Renal pelvis (tissue), 1 donor: ENCODE measurements at regions not wholly inside any gene's neighbourhood (a gene's known extent, or its start where the extent isn't known, plus 50 kb on each side); places are given as distances from the start of the nearest gene placed in this dataset.
"Not testable (repeated sequence)": the region's sequence is repeated elsewhere in the genome, so short reads cannot be mapped to it uniquely, and the experiment has no call there.

ENCODE experiments used
- DNase-seq: peaks from one replicate; pipeline ENCODE4 v3.0.0-alpha.2; 2013

DNA sequence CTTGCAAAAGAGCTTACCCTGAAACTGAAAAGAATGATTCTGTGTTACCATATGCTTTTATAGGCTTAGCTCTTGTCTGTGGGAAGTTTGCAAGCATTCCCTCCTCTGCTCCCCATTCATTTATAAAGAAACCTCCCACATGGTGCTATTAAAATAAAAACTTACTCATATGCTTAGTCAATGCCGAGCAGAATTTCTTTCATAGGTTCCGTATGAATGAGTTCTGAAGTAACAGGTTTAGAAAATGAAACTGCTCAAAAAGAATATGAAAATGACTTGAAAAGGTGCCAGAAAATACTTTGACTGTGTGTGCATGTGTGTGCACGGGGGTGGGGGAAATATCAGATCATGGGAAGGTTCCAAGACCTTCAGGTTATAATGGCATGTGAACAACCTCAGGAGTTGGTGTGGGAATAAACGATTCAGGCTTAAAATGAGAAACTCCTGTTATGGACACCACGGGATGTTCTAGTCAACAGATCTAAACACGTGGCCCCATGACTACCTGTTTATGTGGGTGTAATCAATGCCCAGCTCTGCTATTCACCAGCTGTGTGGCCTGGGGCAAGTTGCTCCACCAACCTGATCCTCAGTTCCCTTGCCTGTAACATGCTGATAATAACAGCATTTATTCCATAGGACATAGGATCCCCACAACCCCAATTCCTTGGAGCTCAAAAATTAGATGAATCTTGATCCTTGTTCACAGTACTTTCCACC lies 293.7 kb upstream of the PLGLB1 start:
- DNase-seq = not testable (repeated sequence)

DNA sequence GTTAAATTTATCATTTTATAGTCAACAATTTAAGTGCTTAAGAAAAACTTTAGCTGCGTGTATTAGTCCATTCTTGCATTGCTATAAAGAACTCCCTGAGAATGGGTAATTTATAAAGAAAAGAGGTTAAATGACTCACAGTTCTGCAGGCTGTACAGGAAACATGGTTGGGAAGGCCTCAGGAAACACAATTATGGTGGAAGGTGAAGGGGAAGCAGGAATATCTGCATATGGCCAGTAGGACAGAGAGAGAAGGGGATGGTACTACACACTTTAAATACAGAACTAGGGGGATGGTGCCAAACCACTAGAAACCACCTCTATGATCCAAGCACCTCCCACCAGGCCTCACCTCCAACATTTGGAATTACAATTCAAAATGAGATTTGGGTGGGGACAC lies 295.5 kb upstream of the PLGLB1 start:
- not testable (repeated sequence) for DNase-seq

DNA sequence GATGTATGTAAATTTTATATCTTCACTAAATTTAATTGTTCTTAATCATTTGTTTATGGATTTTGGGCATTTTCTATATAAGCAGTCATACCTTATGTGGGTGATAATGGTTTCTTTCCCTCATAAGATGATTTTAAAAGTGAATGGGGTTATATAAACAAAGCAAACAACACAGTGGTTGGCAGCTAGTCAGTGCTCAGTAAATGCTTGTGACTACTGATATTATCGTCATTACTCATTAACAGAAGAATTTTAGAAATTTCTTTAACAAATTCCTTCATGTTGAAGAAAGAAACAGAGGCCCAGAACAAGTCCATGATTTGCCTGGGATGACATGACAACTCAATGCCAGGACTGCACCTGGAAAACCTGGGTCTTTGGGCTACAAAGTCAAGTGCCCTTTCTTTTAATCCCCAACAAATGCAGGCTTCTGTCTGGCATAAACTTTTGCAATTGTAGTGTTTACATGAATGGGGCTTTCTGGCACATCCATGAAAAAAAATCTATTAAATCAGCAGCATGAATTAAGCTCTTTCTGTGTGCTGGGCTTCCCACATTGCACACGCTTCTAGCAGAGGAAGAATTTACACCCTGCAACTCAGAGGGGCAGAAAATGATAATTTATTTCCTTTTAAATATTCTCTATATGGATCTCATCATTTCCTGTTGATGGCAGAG lies 297.3 kb upstream of the PLGLB1 start:
- DNase-seq = not testable (repeated sequence)

DNA sequence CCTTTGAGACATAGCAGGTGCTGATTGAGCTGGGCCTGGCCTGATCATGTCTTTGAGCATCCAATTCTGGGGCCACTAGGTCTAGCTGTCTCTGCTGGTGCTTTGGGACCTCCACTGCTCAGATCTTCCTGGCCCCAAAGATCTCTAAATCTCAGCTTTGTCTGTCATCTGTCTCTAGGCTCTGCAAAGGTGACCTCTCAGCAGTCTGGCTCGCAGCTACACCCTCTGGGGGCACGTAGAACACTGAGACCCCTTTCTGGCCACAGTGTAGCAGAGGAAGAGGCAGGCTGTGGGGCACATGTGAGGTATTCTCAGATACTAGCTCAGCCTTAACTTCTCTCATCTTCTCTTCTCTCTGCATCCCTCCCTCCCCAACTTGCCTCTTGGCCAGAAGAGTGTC lies 298.1 kb upstream of the PLGLB1 start:
- DNase-seq = not testable (repeated sequence)

DNA sequence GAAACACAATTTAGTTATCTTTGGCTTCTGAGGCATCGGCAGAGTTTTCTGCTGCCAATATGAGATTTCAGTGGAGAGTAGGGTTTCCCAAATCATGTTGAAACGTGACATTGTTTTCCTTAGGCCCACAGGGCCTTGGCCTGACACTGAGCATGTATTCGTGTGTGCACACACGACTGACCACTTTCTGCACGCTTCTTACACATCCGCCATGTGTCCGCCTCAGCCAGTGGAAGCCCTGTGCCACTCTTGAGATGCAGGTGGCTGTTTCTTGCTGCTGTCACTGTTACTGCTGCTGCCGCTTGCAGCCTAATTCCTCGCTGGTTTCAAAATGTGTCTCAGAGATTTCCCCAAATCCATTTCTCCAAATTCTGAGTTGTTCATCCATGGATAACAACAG lies 299.6 kb upstream of the PLGLB1 start:
- not testable (repeated sequence) for DNase-seq

DNA sequence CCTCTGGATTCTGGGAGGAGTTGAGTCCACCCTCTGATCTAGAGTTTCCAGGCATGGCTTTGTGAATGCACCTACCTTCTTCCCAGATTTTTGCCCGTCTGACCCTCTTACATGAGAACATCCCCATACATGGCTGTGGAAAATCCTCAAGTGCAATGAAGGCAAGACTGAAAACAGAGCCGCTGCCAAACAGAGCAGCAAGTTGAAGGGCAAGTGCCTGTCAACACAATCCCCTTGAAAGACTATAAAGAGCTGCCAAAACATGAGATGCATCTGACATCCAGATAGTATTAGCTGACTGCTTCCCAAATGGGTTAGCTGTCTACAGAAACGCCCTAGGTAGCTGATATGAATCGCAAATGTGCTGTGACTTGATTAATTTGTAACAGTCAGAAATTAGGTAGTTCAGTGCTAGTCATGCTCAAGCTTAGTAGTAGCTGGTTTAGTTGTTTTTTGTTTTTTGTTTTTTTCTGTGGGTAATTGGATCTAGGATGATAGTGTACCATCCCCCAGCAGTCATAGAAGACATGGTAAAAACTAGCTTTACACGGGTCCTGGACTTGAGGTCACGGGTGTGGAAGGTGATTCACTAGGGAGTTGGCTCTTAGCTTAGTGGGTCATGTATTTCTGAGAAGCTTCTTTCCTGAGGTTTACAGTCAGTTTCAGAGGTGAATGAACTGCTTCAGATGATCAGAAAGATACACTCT lies 302.8 kb upstream of the PLGLB1 start:
- DNase-seq = not testable (repeated sequence)

DNA sequence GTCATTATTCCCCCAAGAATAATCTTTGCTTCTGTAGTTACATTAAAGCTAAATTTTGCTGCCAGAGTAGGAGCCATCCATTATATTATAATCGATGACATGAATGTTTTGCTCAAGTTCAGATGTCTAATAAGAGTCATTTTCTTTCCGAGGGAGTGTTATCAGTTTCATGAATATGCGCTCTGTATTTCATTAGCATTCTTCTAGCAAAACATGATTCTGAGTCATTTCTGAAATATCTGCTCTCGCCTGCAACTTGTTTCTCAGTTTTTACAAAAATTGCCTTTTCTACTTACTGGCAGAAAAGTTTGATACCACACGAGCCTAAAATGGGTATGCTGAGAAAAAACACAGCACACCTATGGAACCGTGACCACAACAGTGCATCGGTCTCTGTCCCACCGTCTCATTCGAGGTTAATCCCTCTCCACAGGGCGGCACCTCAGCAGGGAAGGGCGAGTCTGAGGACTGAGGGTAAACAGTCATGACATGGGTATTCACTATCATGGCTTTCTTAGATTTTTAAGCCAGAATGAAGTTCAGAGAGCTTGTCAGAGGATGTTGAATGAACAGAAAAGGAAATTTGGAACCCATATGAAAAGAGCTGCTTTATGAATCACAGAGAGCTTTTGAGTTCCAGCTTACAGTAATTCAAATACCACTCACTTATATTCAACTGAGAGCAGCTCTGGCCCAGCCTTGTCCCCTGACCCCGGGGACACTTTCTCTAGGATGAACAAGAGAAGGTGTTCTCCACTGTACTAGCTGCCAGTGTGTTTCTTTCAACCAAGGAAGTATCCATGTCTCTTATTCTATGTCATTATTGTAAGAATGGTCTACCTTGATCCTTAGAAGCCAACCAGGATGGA lies 303.6 kb upstream of the PLGLB1 start:
- DNase-seq = not testable (repeated sequence)

DNA sequence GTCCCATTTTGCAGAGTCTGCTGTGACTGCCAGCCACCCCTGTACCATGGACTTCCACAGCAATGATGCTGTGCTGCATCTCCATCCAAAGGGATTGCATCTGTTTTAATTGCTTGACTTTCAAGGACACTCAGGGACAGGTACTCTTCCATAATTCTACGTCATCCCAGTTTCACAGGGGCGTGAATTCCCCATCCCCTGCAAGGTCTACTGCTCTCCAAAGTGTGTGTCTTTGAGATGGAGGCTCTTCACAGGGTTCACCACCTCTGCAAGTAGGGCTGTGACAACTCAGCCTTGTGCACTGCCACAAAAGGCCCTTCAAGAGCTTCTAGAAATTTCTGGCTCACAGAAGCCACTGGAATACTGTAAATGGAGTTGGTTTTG lies 304.3 kb upstream of the PLGLB1 start:
- not testable (repeated sequence) for DNase-seq

DNA sequence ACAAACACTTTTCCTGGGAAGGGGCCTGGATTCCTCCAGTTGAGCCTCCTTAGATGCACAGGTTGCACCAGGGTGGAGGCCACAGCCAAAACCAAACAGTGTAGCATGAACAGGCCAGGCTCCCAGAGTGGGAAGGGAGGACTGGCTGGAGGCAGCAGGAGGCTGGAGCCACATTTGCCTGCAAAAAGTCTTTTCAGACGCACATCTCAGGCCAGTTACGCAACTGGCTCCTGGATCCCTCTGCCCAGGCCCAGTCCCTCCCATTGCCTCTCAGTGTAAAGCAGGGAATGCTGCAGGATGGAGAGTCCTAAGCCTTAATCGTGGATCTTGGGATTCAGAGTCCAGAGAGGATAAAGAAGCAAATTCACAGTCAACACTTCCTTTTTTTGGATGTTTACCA lies 305.1 kb upstream of the PLGLB1 start:
- not testable (repeated sequence) for DNase-seq

DNA sequence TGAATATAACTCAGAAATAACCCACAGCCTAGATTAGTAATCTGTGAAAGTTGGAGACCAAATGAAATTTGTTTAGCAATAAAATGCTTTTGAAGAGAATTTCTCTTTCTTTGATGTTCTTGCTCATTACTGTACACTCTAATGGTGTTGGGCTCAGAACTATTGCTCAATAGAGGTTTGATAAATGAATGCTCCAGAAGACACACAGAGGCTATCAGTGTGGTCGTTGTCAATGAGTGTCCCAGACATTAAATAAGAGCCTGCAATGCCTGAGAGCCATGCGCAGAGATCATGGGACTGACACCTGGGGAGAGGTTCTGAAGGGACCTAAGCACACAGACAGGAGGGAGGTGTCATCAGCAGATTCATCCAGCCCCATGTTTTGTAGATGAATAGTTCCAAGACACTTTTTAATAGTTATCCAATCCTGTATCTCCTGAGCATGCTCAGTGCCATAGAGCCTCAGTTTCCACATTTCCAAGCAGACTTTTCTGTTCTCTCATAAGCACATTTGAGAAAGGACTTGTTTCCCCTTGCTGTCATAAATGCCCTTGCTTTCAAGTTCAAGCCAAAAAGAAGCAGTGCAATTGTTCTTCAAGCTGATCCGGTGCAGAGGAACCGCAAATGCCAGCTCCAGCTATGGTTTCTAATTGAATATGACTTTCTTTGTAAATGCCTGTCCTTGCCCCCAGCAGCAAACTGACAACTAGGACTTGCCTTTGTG lies 306.2 kb upstream of the PLGLB1 start:
- not testable (repeated sequence) for DNase-seq

DNA sequence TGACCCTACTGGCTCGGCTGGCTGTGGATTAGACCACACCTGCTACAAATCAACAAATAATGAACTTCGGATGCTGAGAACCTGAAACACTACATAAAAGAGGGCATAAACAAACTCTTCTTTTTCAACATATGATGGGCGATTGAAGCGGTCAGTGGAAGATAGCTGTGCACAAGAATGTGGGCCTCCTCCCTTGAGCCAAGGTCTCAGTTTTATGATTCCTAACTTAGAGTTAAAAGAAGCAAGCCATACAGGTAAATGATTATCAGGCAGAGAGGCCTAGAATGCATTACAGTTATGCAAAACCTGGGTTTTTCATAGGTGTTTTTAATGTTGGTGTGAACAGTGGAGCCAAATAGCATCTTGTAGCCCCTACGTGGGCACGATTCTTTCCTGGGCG lies 307.9 kb upstream of the PLGLB1 start:
- DNase-seq = not testable (repeated sequence)

DNA sequence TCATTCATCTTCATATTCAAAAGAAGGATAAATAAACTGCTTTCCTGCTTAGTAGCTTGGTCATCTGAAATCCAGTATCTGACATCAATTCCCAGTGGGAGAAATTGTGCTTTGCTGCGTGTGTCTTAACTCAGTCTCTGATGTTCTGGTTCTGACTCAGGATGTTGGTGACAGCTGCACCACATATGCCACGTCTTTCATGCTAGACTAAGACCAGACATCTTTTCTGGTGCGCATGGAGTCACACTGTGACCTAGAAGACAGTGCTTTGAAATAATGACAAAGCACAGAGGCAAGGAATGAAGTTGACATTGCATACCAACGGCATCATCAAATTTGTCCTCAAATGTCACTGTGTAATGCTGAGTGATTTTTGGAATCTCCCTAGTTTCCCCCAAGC lies 308.8 kb upstream of the PLGLB1 start:
- not testable (repeated sequence) for DNase-seq

DNA sequence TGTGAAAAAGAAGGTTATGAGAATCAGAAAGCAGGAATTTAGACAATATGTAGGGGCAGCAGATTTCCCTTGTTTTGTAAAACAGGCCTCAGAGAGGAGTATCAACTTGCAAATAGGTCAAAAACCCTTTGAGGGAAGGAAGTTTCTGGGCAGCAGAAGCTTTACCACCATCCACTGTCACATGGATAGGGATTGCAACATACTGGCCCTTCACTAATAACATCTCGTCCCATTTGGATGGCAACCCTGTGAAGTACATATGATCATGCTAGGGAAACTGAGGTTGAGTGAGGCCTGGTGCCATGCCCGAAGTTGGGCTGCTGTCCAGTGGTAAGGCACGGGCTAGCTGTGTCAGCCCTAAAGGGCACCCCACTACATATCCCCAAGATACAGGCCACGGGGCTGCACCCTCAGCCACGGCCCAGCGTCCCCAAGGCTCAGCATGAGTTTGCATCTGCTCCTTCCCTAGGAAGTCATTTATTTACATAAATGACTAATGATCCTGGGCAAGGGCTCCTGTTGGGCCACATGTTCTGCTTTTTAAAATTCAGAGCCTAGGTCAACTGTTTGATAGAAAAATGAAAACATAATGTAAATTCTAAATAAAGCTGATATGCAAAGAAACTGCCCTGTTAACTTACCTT lies 310.4 kb upstream of the PLGLB1 start:
- DNase-seq = not testable (repeated sequence)

DNA sequence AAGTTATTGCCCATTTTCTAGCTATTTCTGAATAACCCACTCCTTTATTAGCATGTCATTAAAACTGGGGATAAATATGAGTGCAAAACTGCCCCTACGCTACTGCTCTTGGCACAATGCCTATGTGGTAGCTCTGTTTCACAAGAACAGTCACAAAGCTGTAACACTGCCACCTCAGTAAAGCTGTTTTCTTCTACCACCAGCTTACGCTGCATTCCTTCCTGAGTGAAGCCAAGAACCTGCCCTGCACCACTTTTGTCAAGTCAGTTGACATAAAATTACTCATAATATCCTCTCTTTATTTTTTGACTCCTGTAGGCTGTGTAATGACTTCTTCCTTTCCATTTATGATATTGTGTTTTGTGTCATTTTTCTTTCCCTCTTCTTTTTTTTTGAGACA lies 313.2 kb upstream of the PLGLB1 start:
- not testable (repeated sequence) for DNase-seq

DNA sequence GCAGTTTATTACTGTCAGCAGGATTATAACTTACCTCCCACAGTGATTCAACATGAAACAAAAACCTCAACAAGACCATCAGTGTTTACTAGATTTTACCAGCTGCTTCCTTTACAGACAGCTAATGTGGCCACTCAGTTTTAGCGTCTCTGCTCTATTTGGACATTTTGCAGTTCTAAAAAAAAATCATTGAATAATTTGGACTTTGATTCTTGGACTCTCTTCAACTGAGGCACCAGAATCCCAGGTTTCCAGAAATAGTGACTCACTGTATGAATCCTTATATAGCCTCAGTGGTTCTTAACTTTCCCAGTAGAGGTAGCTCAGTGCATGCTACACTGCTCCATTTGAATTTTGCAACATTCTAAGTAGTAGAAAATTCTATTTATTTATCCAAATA lies 317.4 kb upstream of the PLGLB1 start:
- not testable (repeated sequence) for DNase-seq

DNA sequence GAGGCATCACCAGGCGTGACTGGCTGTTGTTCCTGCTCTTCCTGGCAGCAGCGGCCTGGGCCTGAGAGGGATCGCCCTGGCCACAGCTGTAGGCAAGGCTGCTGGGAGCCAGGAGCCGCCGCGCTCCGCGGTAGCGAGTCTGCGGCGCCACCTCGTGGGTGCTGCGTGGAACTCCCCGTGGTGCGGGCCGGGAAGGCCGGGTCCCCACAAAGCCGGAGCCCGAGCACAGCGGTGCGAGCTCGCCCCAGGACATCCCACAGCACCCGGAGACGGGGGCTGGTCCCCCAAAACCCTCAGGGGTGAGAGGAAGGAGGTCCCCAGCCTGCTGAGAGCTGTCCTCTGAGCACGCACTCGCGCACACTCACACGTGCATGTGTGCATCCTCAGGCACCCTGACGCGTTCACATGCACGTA lies 320.0 kb upstream of the PLGLB1 start:
- DNase-seq = peak; percentile 40

DNA sequence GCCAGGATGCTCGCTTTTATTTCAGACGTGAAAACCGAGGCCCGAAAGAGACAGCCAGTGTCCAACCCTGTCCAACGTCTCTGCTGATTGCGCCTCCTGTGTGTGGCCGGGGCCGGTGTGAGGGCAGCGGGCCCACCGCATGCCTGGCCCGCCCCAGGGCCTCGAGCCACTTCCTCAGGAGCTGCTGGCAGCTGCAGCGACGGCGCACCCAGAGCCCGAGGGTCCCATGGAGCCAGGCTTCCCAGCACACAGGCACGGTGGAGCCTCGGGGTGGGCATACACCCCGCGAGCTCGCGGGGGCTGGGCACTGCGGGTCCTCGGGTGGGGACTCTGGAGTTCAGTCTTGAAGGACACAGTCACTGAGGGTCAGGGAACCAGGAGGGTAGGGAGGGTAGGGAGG lies 320.5 kb upstream of the PLGLB1 start:
- not testable (repeated sequence) for DNase-seq

DNA sequence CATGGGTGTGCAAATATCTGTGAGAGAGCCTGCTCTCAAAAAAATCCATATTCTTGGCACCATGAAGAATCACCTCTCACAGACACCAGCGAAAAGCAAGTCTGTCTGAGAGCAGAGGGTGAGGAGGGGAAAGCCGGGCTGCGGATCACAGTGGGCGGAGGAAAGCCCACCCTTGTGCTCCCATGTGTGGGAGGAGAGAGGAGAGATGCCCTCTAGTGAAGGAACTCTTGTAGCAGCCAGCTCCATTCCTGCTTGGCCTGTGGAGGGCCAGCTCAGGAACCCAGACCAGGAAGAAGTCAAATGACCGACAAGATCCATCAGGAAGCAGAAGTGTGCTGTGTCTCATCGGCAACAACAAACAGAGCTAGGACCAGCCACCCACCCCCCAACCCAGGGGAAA lies 321.7 kb upstream of the PLGLB1 start:
- not testable (repeated sequence) for DNase-seq

DNA sequence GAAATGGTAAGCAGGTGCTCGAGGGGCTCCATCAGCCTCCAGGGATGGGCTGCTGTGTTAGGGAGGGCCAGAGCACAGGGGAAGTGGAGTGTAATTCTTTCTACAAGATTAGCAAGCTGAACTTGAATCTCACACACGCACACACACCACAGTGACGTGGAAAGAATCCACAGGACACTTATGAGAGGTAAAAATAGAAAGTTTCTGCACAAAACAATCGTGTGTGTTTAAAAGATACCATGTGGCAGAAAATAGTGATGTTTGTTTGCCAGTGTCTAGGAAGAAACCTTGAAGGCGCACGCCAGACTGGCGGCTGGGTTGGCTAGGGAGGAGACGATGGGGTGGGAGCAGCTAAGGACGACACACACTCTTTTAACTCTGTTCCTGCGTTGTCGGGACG lies 323.6 kb upstream of the PLGLB1 start:
- DNase-seq = not testable (repeated sequence)

DNA sequence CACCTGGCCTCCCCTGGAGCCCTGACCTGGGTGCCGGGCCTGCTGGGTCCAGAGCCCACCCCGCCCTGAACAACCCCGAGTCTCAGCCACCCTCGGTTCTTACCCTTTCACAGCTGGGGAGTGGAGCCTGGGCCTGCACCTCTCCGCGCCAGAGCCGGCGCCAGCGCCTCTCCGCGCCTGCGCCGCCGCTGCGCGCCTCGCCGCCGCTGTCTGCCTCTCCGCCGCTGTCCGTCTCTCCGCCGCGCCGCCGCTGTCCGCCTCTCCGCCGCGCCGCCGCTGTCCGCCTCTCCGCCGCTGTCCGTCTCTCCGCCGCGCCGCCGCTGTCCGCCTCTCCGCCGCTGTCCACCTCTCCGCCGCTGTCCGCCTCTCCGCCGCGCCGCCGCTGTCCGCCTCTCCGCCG lies 326.9 kb upstream of the PLGLB1 start:
- not testable (repeated sequence) for DNase-seq

DNA sequence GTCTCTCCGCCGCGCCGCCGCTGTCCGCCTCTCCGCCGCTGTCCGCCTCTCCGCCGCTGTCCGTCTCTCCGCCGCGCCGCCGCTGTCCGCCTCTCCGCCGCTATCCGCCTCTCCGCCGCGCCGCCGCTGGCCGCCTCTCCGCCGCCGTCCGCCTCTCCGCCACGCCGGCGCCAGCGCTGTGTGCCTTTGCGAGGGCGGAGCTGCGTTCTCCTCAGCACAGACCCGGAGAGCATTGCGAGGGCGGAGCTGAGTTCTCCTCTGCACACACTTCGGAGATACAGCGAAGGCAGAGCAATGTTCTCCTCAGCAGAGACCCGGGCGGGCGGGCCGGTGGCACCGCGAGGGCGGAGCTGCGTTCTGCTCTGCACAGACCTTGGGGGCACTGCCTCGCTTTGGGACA lies 327.4 kb upstream of the PLGLB1 start:
- not testable (repeated sequence) for DNase-seq
